HG03097 (cell line): ENCODE measurements at regions not wholly inside any gene's neighbourhood (a gene's known extent, or its start where the extent isn't known, plus 50 kb on each side); places are given as distances from the start of the nearest gene placed in this dataset.

ENCODE experiments used
- ATAC-seq: cut with Tn5 transposase; IDR thresholded peaks from one replicate; pipeline ENCODE4 v1.9.1; 2021; ENCODE audit not compliant: unreplicated experiment, low FRiP score

- ATAC-seq, result no peak
Measured at GRCh38 chr2:217225596-217225995, 365.7 kb upstream of the TNP1 start.

DNA sequence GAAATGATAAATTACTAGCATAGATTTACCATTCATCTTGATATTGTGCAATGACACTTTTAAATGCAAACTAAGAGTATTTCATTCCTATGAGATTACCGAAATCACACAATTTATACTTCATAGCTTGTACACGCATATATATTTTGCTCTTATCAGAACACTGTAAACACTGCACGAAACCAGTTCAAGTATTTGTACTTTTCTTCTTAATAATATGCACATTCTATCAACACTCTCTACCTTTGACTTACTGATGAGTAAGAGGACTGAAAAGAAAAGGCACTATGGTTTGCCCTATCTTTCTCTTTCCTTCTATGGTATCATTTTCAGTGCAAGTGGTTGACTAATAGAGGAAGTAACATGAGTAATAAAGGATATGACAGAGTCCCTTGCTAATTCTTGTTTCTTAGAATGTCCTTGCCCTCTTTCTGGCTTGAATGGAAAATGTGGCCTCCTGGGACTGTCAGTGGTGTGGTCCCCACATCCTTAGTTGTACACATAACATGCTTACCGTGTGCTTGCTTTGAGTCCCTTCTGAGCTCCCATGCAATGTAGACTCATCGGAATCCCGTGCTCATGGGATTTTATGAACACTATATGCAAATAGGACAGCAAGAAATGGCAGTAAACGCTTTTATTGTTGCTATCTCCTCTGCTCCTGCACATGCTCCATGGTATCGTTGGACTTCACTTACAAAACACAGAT, 363.5 kb upstream of the TNP1 start:
- ATAC-seq, result peak; percentile 71

DNA sequence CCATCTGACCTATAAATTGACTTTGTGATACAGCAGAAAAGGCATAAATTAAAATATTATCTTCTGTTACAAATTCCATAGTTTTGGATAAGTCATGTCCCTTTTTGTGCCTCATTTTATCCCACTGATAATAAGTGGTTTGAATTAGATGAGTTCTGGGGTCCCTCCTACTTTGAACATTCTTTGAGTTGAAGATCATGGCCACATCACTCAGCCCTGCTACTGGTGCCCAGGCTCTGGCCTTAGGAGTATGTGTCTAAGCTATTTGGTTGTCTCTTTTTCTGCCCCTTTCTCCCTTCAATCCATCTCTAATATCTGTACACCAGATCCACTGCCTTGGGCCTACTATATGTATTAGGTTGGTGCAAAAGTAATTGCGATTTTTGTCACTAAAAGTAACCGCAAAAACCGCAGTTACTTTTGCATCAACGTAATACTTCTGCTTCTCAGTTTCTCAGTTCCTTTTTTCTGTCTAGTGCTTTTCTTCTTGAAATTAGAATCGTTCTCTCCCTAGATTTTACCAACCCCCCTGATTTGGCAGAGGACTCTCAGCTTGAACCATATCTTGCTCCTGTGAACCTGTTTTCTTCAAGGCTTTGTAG, 362.5 kb upstream of the TNP1 start:
- peak; percentile 25 for ATAC-seq

DNA sequence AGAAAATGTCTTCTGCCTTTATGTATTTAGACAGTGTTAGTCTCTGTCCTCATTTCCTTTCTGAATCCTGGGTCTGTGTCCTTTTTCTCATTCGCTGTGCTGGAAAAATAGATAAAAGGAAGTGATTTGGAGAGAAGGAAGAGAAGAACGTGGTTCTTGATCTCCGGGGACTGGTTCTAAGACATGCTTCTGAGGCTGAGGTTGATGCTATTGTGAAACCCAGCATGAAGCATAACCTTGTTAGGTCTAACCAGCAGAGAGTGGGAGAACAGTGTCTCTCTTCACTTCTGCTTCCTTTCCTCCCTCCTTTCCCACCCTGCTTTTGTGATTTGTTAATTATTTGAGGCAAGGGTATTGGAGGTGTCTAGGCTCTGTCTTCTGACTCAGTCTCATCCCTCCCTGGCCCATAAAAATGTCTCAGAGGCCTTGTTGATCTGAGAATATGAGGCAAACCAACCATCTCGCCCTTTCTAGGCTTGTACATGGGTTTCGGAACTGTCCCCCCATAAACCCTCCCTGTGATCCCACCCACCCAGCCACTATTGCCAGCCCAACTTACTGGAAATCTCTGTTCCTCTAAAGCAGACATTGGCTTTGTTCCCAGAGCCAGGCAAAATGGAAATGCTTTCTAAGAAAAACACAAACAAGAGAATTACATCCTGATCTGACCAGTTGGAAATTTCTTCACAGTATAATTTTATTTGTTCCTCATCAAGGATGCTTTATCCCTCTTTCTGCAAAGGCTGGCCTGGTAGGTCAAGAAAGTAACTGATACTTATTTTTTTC, 360.6 kb upstream of the TNP1 start:
- no peak for ATAC-seq

DNA sequence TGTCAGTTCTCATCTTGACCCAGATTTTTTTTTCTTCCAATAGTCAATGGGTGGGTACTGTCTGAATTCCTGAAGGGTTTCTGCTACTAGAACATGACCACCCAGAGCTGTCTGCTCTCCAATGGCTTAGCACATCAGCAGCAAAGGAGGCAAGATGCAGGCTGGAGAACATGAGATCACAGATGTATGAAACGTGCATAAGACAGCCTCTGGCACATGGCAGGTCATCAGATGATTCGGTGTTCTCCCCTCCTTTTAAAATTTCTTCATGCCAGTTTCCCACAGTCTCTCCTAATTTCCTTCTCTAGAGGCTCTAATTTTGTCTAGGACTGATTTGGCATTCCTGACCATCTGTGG, 359.3 kb upstream of the TNP1 start:
- no peak for ATAC-seq

GRCh38 chr2:217218269-217219163, 358.7 kb upstream of the TNP1 start:
- peak; percentile 52 for ATAC-seq

GRCh38 chr2:217216982-217217381, 357.1 kb upstream of the TNP1 start:
- no peak for ATAC-seq

GRCh38 chr2:217216316-217216715, 356.5 kb upstream of the TNP1 start:
- ATAC-seq, result no peak

DNA sequence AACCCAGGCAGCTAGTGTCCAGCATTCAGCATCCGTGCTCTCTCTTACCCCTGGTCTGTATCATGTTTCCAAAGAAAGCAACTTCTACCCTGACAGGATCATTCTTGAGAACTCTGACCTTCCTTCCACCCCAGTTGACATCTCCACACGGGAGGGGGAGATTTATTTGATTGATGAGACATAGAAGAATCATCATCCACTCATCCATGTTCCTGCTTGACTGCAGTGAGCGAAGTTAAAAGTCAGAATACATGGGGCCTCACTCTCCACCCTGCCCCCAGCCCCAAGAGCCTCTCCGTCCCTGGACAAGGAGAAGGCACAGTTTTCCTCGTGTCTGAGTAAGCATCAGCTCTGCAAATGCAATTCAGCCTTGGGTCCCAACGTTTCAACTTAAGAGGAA, 356.0 kb upstream of the TNP1 start:
- no peak for ATAC-seq

DNA sequence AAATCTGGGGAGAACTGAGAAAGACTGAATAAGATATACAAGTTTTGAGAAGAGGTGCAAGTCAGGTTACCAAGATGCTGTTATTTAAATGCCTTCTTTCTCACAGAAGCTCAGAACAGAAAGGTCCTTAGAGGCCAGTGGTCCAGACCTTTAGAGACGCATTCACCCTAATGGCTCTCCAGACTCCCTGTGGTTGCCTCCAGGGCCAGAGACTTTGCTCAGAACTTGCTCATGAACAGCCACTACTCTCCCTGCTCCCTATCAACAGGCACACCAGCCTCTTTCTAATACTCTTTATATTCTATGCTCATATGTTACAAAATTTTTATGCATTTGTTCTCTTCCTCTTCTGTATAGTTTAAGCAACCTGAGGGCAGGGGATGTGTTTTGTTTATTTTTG, 349.0 kb upstream of the TNP1 start:
- ATAC-seq, result no peak

DNA sequence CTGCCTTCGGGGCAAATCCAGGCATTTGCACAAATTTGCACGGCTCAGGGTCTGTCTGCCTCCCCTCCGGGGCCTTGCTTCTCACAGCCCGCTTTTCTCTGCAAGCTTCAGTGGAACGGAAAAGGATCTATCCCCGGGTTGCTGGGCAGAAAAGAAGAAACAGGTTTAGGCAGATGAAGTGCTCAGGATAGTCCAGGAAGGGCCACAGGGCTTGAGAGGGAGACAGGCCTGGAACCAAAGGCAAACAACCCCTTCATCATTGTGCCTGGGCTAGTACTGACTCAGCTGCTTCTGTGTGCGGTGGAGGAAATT, 347.8 kb upstream of the TNP1 start:
- ATAC-seq, result no peak

GRCh38 chr2:217206907-217207698, 347.2 kb upstream of the TNP1 start:
- ATAC-seq, result no peak

- no peak for ATAC-seq
Measured at GRCh38 chr2:217206016-217206725, 346.3 kb upstream of the TNP1 start.

- no peak for ATAC-seq
Measured at GRCh38 chr2:217204358-217204757, 344.5 kb upstream of the TNP1 start.

DNA sequence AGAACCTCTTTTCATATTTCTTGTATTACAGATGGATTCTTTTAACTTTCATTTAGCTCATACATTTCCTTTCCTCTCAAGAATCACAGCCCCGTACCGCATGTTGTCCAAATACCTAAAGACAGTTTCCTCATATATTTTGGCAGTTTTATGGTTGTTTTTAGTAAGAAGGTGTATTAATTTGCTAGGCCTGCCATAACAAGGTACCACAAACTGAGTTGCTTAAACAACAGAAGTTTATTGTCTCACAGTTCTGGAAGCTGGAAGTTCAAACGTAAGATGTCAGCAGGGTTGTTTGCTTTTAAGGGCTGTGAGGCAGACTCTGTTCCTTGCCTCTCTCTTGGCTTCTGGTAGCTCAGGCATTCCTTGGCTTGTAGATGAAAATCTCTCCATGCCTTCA, 343.2 kb upstream of the TNP1 start:
- no peak for ATAC-seq

GRCh38 chr2:217199255-217199630, 339.4 kb upstream of the TNP1 start:
- ATAC-seq, result no peak

GRCh38 chr2:217195658-217196446, 336.0 kb upstream of the TNP1 start:
- ATAC-seq, result no peak

DNA sequence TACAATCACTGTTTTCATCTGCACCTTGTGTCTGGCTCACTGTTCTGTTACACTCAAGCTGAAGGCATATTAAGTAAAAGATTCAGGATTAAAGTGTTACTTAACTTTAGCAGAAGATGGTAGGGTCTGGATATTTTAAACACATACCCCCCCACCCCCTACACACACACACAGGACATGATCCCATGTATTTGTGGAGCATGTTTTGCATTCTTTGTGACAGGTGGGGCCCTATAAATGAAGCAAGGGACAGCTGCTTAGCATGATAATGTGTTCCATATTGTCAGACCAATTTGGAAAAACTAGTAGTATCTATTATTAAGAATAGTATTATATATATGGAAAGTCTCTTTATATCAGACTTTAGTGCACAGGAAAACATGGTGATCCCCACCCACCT, 335.2 kb upstream of the TNP1 start:
- ATAC-seq, result no peak
